ENCODE measurements at regions not wholly inside any gene's neighbourhood (a gene's known extent, or its start where the extent isn't known, plus 50 kb on each side); places are given as distances from the start of the nearest gene placed in this dataset.

DNA sequence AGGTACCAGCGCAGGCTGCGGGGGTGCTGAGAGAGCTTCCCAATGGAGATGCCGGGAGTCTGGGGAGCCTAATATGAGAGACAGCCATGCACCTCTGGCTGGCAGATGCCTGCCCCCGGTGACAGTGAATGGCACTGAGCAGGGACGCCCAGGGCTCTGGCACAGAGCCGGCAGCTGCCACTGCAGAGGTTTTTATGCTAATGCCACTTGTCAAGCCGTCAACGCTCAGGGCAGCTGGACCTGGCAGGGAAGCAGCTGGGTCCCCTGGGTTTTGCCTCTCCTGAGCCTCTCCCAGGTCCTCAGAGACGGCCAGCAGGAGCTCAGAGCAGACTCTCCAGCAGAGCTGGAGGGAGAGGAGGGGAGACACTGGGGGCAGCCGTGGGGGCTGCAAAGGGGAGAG lies 573.6 kb downstream of the BUD13 start:
- Mint-ChIP-seq H3K27me3 (ENCODE audit: low read depth) (no peaks in the 10 kb centered on the region), H3K27ac (ENCODE audit: unreplicated experiment) (no peak overlapping the region), H3K36me3 (ENCODE audit: low read depth) (no peaks in the 10 kb centered on the region), H3K4me3 (no peak overlapping the region), H3K9me3 (no peaks in the 10 kb centered on the region), H3K4me1 (peaks cover 14% of the 10 kb centered on the region)
- DNase-seq (ENCODE audit: low read depth, low spot score), result no peak
- TF ChIP-seq, protein P1, sequence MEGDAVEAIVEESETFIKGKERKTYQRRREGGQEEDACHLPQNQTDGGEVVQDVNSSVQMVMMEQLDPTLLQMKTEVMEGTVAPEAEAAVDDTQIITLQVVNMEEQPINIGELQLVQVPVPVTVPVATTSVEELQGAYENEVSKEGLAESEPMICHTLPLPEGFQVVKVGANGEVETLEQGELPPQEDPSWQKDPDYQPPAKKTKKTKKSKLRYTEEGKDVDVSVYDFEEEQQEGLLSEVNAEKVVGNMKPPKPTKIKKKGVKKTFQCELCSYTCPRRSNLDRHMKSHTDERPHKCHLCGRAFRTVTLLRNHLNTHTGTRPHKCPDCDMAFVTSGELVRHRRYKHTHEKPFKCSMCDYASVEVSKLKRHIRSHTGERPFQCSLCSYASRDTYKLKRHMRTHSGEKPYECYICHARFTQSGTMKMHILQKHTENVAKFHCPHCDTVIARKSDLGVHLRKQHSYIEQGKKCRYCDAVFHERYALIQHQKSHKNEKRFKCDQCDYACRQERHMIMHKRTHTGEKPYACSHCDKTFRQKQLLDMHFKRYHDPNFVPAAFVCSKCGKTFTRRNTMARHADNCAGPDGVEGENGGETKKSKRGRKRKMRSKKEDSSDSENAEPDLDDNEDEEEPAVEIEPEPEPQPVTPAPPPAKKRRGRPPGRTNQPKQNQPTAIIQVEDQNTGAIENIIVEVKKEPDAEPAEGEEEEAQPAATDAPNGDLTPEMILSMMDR (conservative IDR thresholded peaks at IDR 0.05), result no peak

DNA sequence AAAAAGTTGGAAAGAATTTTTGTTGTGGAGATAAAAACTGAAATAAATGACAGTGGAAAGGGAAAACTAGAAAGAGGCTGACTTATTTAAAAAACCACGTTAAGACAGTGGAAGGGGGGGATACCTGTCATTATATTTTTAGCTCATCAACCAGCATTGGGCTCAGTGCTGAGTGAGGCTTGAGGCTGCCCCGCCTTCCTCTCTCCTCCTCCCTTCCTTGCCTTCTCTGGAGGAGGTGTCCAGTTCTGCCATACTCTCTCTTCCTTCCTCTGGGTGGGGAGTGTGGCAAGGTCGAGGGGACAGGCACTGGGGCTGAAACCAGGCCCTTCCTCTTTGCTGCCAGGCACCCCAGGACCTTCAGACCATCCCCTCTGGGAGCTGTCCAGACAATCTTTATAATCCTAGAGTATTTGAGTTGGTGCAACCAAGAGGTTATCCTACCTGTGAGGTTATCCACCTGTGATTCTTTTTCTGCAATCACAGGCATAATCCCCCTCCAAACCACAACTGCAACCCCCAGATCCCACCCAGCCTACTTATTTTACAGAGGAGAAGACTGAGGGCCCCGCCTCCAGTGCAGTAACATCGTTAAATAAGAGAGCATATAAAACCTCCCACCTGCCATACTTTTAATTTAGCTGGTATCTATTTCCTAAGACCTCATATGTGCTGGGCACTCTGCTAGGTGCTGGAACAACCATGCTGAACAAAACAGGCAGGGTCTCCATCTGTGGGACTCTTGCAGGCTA lies 578.5 kb downstream of the BUD13 start:
- TF ChIP-seq, protein P1 (conservative IDR thresholded peaks at IDR 0.05), result no peak
- Mint-ChIP-seq H3K27ac (ENCODE audit: unreplicated experiment) (no peak overlapping the region), H3K4me1 (peaks cover 47% of the 10 kb centered on the region), H3K4me3 (peak overlapping the region; percentile 85), H3K9me3 (no peaks in the 10 kb centered on the region), H3K27me3 (ENCODE audit: low read depth) (no peaks in the 10 kb centered on the region), H3K36me3 (ENCODE audit: low read depth) (no peaks in the 10 kb centered on the region)
- DNase-seq (ENCODE audit: low read depth, low spot score), result no peak

DNA sequence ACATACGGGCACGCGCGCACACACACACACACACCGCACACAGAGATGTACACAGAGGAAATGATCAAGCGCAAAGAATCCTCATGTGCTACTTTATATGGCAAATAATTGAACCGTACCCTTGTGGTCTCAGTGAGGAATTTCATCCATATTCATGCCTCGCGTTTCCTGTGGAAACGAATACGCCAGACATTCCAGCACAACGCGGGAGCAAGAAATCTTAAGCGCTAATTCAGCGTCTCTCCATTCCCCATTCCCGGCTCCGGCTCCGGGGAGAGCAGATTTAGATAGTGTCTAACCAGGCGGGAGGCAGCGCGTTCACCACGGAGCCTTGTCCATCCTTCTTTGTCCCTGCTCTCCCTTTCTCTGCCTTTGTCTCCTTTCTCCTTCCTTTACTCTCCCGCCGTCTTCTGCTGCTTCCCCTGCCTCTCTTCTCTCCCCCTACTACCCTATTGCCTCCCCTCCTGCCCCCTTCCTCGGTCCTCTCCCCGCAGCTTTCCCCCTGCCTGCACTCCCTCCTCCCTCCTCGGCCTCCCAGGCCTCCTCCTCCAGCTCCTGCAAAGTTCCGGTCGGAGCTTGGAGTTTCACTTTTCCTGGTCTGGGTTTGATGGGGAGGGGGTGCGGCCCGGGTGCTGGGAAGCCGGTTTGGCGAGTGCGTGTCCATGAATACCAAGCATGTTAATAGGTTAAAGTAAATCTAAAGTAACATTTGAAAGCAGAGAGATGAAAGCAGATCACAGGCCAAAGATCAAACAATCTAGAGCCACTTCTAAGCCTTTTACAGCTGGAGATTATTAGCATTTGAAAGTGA lies 579.3 kb downstream of the BUD13 start:
- peaks cover 52% of the 10 kb centered on the region for H3K4me1 Mint-ChIP-seq
- peak; percentile 45 for DNase-seq (ENCODE audit: low read depth, low spot score)
- no peaks in the 10 kb centered on the region for H3K27me3 Mint-ChIP-seq (ENCODE audit: low read depth)
- H3K9me3 Mint-ChIP-seq, result no peaks in the 10 kb centered on the region
- H3K36me3 Mint-ChIP-seq (ENCODE audit: low read depth), result no peaks in the 10 kb centered on the region
- H3K27ac Mint-ChIP-seq (ENCODE audit: unreplicated experiment), result peak overlapping the region; percentile 98
- TF ChIP-seq, protein P1 (conservative IDR thresholded peaks at IDR 0.05), result peak; percentile 58
- H3K4me3 Mint-ChIP-seq, result peak overlapping the region; percentile 85

DNA sequence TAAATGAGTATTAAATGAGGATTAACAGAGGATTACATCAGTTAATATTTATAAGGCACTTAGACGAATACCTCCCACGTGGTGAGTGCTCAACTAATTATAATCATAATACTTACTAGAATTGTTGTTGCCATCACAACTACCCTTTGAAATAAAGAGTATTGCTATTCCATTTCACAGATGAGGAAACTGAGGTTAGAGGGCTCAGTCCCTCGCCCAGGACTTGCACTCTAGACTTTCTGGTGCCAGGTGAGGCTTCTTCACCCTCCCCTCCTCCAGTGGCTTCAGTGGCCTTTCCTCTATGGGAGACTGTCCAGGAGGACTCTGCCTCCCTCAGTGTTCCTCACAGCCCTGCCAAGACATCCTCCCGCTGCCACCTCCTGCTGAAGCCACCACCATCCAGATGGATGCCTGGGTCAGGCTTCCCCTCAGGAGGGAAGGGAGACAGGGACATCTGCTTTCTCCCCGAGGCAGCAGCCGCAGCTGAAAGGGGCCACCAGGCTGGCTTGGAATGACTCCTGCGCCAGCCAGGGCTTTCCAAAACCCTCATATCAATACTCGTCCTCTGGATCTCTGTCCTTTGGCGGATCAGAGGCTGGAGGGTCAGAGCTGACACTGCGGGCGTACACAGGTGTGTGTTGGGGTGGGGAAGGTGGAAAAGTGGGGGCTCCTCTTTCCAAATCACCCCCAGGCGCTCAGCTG lies 580.1 kb downstream of the BUD13 start:
- DNase-seq (ENCODE audit: low read depth, low spot score), result no peak
- Mint-ChIP-seq H3K4me1 (peaks cover 52% of the 10 kb centered on the region), H3K9me3 (no peaks in the 10 kb centered on the region), H3K27ac (ENCODE audit: unreplicated experiment) (peak overlapping the region; percentile 96), H3K36me3 (ENCODE audit: low read depth) (no peaks in the 10 kb centered on the region), H3K27me3 (ENCODE audit: low read depth) (no peaks in the 10 kb centered on the region), H3K4me3 (peak overlapping the region; percentile 85)
- TF ChIP-seq, protein P1 (conservative IDR thresholded peaks at IDR 0.05), result no peak

DNA sequence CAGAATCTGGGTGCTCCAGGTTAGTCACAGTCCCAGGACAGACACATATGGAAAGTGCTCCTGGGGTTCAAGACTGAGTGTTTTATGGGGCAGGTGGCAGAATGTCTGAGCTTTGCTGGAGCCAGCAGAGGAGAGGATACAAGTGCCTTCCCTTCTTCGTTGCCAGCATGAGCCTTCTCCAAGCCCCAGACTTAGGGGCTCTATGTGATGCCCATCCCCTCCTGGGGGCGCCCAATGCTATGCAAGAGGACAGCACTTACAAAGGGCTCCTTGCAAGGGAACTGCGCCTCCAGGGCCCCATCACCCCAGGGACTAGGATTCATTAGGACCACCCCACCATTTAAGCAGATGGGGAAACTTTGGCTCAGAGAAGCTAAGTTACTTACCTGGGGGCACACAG lies 581.9 kb downstream of the BUD13 start:
- peak overlapping the region; percentile 39 for H3K4me3 Mint-ChIP-seq
- H3K4me1 Mint-ChIP-seq, result peaks cover 46% of the 10 kb centered on the region
- no peaks in the 10 kb centered on the region for H3K9me3 Mint-ChIP-seq
- TF ChIP-seq, protein P1 (conservative IDR thresholded peaks at IDR 0.05), result no peak
- H3K27ac Mint-ChIP-seq (ENCODE audit: unreplicated experiment), result no peak overlapping the region
- H3K27me3 Mint-ChIP-seq (ENCODE audit: low read depth), result no peaks in the 10 kb centered on the region
- no peaks in the 10 kb centered on the region for H3K36me3 Mint-ChIP-seq (ENCODE audit: low read depth)
- no peak for DNase-seq (ENCODE audit: low read depth, low spot score)
